HG03045 (cell line): ENCODE measurements at regions not wholly inside any gene's neighbourhood (a gene's known extent, or its start where the extent isn't known, plus 50 kb on each side); places are given as distances from the start of the nearest gene placed in this dataset.

ENCODE experiments used
- ATAC-seq: cut with Tn5 transposase; IDR thresholded peaks from one replicate; pipeline ENCODE4 v1.9.1; 2021; ENCODE audit warnings: mild to moderate bottlenecking, moderate library complexity; ENCODE audit not compliant: unreplicated experiment

DNA sequence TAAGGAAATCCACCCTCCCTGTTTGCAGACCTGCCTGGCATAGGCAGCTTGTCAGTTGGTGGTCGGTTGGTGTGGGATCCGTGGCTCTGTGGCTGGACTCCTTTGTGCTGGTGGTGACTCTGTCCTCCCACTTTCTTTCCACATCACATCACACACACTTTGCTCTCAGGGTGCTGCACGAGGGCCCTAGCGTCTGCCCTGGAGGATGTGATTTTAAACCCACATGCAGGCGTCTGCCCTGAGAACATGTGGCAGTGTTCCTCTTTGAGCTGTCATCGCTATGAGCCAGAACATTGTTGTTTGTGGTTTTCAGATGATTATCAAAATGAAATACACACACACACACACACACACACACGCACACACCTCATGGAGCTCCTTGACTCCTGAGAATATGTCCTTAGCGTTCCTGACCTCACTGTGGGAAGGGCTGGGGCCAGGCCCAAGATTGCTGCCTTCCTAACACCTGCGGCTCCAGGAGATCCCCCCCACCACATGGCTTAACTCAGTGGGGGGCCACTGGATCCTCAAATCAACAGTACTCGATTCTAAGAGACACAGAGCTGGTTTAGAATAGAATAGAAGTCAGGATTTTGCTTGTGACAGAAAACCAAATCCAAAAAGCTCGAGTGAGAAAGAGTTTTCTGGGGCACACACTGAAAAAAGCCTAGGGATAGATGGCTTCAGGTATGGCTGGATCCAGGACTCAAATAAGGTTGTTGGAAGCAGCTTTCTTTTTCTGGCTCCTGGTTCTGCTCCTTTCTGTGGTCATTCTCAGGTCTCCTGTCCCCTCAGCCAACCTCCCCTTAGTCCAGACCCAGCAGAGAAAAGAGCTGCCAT, 54.8 kb downstream of the RTP5 start:
- ATAC-seq = no peak

DNA sequence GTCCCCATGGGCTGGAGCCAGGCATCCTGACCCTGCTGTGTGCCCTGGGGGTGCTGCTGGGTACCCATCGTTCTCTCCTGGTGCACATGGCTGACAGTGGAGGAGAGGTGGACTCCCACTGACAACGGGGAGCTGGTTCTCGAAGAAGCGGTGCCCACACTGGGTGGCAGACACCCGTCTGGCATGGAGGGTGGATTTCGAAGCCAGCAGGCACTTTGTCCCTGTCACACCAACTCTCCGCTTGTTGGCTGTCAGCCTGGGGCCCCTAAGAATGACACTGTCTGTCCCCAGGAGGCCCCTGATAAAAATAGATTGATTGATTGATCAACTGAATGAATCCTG, 55.4 kb downstream of the RTP5 start:
- ATAC-seq = no peak

DNA sequence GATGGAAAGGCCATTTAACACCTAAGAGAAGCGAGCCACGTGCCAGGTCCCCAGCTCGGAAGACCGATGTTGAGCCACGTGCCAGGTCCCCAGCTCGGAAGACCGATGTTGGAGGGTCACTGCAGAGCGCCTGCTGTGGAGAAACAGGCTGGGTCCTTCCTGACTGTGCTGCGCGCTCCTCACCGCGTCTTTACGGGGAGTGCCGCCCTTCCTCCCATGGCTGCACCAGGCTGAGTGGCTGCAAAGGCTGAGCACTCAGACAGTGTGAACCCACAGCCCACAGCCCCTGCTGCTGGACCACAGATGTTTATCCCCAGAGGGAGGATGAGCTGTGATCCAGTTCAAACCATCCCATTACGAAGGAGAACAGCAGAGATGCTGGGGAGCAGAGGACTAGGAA, 55.7 kb downstream of the RTP5 start:
- no peak for ATAC-seq

DNA sequence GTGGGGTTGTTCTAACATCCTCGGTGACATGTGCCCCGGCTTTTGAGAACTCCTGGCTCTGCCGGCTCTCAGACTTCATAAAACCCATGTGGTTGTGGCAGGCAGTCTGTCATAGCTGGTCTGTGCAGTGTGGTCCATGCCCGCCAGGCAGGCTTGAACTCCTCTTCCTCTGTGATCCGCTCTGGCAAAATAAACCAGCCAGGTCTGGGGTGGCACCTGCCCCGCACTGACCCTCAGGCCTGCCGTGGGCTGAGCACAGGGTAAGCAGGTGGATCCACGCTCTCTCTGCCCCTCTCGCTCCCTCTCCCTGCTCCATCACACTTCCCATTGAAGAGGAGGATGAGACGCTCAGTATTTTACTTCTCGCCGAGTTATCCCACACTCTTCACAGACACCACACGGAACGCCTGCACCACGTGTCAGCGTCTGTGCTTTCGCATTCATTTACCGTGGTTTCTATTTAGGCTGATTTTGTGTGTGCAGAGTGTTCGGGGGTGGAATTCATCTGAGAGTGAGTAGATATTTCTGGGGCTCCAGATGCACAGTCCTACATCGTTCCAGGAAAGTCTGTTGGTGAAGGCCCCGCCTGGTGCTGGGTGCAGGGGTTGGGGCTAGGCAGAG, 56.4 kb downstream of the RTP5 start:
- no peak for ATAC-seq

DNA sequence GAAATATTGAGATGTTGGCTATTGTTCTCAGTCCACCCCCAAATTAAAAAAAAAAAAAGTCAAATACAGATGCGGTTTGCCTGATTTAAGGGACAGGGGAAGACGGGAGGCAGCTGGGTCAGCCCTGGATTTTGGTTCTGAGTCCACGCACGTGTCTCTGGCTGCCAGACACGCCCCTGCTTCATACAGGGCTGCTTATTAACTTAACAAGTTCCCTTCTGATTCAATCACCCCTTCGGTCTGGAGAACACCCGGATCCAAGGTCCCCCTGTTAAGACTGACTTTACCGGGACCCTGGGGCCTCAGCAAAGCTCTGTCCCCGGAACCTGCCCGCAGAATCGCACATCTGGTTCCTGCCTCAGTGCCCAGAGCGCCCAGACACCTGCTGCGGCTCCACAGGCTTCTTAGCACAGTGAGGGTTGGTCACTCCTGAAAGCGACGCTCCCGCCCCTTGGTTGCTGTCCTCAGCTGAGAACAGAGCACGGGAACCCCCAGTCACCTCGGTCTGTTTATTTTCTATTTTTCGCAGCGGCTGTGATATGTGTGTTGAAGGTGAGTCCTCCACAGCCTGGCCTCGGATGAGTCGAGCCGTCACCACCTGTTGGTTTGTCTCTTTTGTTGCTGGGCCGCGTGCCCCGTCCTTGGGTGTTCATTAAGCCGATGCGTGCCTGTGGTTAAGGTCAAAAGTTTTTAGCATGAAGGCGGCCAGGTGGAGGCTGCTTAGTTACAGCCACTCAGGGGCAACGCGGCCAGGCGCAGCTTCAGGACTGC, 57.2 kb downstream of the RTP5 start:
- no peak for ATAC-seq

DNA sequence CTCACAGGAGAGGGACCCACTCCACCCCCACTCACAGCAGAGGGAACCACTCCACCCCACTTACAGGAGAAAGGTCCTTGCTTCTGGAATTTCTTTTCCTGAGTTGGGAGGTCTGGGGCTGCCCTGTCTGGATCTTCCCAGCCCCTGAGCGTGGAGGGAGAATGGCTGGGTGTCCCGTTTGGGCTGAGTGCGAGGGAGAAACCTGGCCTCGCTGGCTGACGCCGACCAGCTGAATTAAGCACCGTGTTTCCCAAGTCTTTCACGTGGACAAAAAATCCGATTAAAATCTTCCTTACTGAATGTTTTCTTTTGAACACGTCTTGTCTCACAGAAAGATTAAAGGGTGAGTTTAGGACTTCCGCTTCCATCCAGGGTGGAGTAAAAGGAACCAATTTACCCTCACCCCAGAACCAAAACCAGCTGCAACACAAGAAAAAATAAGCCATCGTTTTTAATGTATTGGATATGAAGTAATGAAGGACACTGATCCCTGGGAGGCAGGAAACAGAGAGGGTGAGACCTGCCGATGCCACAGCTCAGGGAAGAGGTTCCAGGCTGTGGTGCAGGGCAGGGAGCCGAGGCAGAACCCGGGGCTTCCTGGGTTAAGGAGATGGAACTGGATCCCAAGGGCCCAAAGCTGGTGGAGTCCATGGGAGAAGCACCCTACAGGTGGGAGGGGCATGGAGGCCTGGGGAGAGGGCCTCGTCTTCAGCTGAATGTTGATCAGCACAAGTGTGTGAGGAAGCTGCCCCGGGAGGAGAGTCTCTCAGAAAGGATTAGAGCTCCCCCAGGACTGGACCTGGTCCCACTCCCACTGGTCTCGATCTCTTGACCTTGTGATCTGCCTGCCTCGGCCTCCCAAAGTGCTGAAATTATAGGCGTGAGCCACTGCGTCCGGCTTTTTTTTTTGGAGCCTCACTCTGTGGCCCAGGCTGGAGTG, 60.3 kb downstream of the RTP5 start:
- no peak for ATAC-seq

DNA sequence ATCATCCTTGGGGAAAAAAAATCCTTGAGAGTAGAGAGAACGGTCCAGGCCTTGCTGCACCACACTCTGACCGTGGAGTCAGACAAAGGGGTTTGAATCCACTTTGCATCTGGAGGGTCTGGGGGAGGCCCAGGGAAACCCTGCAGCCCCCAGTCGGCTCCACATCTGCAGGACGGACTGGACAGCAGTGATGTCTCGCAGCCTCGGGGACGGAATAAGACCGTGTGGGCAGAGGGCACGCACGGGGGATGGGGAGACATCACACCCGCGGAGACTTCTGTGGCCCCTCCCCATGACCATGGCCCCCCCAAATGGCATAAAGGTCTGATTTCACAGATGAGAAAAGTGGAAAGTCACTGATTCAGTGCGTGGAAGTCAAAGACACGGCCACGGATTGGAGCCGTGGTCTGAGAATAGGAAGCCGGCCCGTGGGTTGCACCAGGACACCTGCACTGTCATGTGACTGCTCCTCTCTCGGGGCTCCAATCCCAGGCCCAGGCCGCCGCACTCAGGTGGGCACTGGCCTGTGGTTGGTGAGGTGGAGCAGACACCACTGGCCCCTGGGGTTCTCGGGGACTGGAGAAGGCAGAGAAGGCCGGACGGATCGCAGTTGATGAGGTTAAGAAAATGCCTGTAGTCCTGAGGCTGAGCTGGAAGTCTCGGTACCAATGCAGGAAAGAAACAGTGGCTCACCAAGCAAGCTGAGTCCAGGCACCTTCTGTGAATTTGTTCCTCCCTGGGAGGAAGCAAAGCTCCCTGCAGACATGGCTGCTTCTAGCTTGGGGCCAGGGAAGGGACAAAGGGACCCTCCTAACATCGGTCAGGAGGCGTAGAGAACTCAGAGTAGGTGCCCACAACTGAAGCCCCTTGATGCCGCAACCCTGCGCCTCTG, 61.8 kb downstream of the RTP5 start:
- no peak for ATAC-seq

DNA sequence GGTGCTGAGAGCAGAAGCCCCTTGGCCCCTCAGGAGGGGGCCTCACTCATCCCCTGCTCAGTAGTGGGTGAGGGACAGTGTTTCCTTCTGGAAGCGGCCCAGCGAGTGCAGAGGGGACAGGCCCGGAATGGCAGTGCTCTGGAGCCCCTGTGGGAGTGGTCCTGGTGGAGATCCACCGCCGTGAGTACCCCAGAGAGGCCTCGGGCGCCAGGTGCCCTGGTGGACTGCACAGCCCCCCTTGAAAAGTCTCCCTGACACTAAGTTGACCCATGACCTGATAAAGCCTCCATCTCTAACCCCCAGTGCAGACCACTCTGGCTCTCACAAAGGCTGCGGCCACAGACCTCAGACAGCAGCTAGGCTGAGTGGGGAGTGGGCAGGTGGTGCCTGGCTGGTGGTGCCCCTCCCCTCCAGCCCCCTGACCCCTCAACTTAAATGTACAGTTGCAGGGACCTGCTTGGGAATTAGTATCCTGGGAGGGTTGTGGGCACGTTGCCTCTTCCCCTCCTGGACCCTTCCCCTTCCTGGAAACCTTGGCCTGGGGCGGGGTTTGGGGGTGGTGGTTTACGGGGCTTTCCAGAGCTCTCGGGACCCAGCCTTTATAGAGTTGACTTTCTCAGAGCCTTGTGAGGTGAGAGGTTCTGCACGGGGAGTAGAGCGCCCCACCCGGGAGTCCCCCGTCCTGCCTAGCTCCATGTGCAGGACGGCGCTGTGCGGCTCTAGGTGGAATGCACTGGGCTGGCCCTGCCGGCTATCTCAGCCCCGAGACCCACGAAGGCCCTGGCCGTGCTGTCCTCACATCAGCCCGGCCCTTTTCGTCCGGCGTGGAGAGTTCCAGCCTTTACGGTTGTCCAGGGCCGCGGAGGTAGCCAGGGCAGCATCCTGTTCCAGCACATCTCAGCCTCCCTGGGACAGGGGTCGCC, 62.7 kb downstream of the RTP5 start:
- ATAC-seq = no peak

DNA sequence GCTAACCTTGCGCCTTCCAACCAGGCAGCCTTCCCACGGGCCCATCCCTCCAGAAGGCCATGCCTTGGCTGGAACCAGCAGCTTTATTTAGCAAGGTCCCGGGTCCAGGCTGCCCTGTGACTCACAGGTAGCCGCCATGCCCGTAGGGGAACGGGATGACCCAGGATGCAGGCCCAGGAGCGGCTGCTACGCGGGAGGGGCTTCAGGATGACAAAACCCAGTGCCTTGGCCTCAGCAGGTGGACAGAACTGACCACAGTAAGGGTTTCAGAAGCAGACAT, 63.3 kb downstream of the RTP5 start:
- no peak for ATAC-seq

DNA sequence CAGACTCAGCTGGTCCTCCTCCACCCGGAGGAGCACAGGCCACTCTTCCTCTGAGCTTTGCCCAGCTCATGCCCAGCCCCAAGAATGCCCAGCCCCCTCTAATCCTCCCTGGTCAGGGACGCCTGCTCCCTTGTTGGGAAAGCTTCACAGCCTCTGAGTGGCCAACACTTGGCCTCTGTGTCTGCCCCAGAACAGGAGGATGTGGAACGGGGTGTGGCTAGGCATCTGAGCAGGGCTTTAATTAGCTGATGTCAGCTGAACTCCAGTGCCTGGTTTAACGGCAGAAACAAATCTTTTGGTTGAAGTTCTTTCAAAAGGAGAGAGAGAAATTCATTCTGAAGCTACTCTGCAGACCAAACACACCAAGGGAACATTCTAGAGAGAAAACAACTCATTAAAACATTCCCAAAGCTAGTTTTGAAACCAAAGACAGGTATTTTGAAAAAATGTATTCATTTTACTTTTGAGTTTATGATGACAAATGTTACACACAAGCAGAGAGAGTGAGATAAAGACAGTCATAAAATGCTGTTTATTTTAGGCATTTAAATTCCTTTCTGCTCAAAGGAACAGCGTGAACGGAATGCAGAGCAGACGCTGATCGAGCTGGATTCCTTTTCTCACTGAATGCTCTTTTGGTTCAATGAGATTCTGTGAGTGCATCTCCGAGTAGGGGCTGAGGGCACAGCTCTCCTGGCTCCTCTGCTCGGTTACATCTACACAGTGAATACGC, 63.8 kb downstream of the RTP5 start:
- no peak for ATAC-seq

DNA sequence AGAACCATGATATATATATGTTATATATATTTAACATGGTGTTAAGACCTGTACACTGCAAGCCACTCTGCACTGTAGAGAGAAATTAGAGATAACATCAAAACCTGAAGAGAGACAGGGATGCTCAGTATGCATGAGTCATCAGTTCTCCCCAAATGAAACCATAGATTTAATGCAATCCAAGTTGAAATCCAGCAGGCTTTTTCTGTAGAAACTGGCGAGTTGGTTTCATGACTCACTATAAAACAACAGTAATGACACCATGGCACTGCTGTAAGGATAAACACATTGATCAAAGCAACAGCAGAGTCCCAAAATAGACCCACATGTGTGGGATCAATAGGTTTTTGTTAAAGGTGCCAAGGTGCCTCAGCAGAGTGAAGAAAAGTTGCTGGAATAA, 65.8 kb downstream of the RTP5 start:
- no peak for ATAC-seq

DNA sequence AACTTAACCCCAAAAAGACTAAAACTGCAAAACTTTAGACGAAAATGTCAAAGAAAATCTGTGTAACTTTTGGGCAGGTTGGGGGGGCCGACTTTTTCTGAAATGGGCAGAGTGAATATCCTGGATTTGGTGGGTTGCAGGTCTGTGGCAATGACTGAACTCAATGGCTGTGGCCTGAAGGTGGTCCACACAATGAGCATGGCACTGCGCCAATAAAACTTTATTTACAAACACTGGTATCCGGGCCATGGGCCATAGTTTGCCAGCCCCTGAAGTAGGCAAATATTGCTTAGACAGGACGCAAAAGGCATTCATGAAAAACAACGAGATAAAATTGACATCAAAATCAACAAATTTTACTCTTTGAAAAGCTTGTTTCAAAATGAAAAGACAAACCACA, 66.2 kb downstream of the RTP5 start:
- ATAC-seq = no peak

DNA sequence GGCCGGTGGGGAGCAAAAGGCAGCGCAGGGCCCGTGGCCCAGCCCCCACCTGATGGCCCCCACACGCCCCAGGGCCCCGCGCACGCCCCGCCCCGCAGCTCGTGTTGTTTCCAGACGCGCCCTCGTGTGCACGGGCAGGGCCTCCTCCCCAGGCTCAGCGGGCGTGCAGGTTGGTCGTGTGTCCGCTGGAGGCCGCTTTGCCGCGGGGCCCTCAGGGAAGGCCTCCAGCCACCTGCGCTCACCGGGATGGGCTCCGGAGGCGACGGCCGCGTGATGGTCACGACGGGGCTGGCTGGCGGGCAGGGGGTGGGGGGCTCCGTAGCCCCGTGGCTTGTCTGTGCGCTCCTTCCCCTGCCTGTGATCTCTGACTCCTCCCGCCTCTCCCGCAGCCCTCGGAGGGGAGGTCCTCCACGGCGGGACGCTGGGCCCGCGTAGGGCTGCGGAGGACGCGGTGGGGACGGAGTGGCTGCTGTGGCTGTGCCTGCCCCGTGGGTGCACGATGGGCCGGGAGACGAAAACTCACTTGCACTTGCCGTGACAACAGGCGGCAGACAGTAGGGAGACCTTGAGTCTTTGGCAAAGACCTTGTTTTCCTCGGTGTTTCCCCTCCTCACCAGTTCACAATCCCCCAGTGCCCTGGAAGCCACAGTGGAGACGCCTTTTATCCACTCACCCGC, 67.1 kb downstream of the RTP5 start:
- no peak for ATAC-seq

DNA sequence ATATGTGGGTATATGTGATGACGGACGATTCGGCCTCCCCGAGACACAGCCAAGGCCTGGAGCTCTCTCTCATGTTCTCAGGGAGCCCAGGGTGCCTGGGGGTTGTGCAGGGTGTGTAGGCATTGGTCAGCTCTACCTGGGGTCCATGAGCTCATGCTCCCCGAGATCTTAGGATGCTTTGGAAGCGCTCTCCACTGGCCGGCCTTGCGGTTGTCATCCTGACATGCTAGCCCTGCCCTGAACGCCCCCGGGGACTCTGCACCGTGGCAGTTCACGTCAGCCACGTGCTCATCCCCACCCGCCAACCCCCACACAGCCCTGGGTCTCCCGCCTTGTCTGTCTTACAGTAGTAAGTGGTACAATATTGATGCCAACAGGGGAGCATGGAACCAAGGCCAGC, 67.8 kb downstream of the RTP5 start:
- no peak for ATAC-seq

DNA sequence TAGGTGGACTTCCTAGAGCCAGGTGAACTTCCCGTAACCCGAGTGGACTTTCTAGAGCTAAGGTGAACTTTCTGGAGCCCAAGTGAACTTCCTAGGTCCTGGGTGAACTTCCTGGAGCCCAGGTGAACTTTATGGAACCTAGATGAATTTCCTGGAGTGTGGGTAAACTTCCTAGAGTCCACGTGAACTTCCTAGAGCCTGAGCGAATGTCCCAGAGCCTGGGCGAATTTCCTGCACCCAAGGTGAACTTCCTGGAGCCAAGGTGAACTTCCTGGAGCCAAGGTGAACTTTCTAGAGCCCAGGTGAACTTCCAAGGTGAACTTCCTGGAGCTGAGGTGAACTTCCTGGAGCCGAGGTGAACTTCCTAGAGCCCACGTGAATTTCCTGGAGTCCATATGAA, 70.0 kb downstream of the RTP5 start:
- ATAC-seq = no peak

DNA sequence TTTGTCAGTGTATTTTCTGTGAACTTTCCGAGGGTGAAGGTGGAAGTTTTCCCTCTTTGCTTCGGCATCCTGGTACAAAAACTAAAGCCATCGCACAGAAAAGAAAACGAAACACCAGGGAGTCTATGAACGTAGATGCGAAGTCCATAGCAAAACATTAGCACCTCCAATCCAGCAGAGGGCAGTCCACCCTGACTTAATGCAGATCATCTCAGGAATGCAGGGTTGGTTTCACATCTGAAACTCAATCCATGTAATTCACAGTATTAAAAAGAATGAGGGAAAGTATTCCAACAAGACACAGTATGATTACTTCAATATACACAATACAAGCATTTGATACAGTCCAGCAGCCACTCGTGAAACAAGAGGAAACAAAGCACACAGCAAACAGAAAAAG, 70.8 kb downstream of the RTP5 start:
- ATAC-seq = no peak

DNA sequence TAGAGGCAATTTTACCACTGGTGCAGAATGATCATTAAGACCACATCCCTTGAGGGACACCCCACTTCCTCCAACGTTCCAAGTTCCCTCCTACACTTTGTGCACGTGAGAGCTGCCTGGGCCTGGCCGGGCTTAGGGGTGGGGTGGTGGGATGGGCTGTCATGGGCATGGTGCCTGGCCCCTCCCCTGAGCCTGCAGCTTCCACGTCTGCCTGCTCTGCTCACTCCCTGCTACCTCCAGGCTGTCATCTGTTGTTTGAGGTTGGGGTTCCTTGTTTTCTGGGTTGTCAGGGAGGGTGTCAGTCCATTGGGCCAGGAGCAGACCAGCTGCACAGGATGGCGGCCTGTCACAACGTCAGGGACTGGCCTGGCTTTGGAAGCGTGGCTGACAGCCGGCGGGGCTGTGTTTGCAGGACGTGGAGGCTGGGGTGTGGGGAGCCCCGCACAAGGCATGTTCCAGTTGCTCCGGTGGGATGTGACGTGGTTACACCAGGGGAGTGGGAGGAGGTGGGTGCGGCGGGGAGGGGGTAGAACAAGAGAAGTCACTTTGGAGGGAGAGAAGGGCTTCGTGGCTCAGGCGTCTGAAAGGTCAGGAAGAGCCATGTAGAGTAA, 72.3 kb downstream of the RTP5 start:
- no peak for ATAC-seq
